GM18858 (cell line): ENCODE measurements at regions not wholly inside any gene's neighbourhood (a gene's known extent, or its start where the extent isn't known, plus 50 kb on each side); places are given as distances from the start of the nearest gene placed in this dataset.

ENCODE experiments used
- ATAC-seq: cut with Tn5 transposase; IDR thresholded peaks from one replicate; pipeline ENCODE4 v1.9.1; 2021; ENCODE audit not compliant: unreplicated experiment

- no peak for ATAC-seq
Measured at GRCh38 chr2:52881606-52882005, 886.0 kb upstream of the CHAC2 start.

GRCh38 chr2:52880872-52881271 is 886.7 kb upstream of the CHAC2 start:
- no peak for ATAC-seq

- ATAC-seq, result no peak
Measured at GRCh38 chr2:52879561-52879960, 888.0 kb upstream of the CHAC2 start.

- no peak for ATAC-seq
Measured at GRCh38 chr2:52877703-52878102, 889.9 kb upstream of the CHAC2 start.

GRCh38 chr2:52874466-52875106 is 893.0 kb upstream of the CHAC2 start:
- ATAC-seq, result no peak

- ATAC-seq, result no peak
Measured at GRCh38 chr2:52862801-52863200, 904.8 kb upstream of the CHAC2 start.

GRCh38 chr2:52861596-52861995 is 906.0 kb upstream of the CHAC2 start:
- no peak for ATAC-seq

GRCh38 chr2:52859065-52859464 is 908.5 kb upstream of the CHAC2 start:
- no peak for ATAC-seq

- no peak for ATAC-seq
Measured at GRCh38 chr2:52857722-52858121, 909.9 kb upstream of the CHAC2 start.

GRCh38 chr2:52852006-52852405 is 915.6 kb upstream of the CHAC2 start:
- no peak for ATAC-seq

- no peak for ATAC-seq
Measured at GRCh38 chr2:52844701-52845423, 922.7 kb upstream of the CHAC2 start.

GRCh38 chr2:52835909-52836308 is 931.7 kb upstream of the CHAC2 start:
- ATAC-seq, result no peak

- ATAC-seq, result no peak
Measured at GRCh38 chr2:52831216-52831615, 936.4 kb upstream of the CHAC2 start.

GRCh38 chr2:52828112-52828511 is 939.5 kb upstream of the CHAC2 start:
- no peak for ATAC-seq

- no peak for ATAC-seq
Measured at GRCh38 chr2:52821631-52822030, 946.0 kb upstream of the CHAC2 start.

- ATAC-seq, result no peak
Measured at GRCh38 chr2:52818958-52819357, 948.6 kb upstream of the CHAC2 start.

- ATAC-seq, result no peak
Measured at GRCh38 chr2:52810460-52810859, 957.1 kb upstream of the CHAC2 start.

- ATAC-seq, result no peak
Measured at GRCh38 chr2:52805901-52806410, 961.6 kb upstream of the CHAC2 start.

- ATAC-seq, result no peak
Measured at GRCh38 chr2:52794581-52794980, 973.0 kb upstream of the CHAC2 start.

GRCh38 chr2:52779446-52779845 is 988.2 kb upstream of the CHAC2 start:
- no peak for ATAC-seq

- ATAC-seq, result no peak
Measured at GRCh38 chr2:52776571-52776970, 991.0 kb upstream of the CHAC2 start.

- ATAC-seq, result no peak
Measured at GRCh38 chr2:52775674-52776073, 991.9 kb upstream of the CHAC2 start.

GRCh38 chr2:52765735-52766134 is 1001.9 kb upstream of the CHAC2 start:
- no peak for ATAC-seq
